ENCODE measurements at regions not wholly inside any gene's neighbourhood (a gene's known extent, or its start where the extent isn't known, plus 50 kb on each side); places are given as distances from the start of the nearest gene placed in this dataset.

DNA sequence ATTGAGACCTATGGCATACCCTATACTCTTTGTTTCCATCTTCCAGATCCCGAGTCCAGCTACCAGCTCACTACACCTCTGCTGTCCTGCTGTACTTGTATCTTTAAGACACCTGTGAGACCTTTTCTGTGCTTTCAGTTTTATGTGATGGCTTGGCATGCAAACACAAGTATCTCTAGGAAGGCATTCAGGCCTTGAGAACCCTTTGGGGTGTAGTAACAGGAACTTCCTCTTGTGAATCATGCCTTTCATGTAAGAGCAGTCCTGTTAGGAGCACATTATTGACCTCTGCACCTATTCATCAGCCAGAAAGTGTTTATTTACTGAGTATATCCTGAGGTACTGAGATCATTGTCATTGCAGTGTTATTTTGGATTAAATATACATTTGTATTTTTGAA lies 87.0 kb upstream of the HTR2A start:
- Mint-ChIP-seq H3K27me3 (no peaks in the 10 kb centered on the region), H3K36me3 (ENCODE audit: low read depth) (no peaks in the 10 kb centered on the region), H3K9me3 (no peaks in the 10 kb centered on the region), H3K4me3 (no peak overlapping the region), H3K4me1 (ENCODE audit: low read depth) (peaks cover 11% of the 10 kb centered on the region), H3K27ac (no peak overlapping the region)
- no peak for DNase-seq
- ATAC-seq = no peak
- POLR2A ChIA-PET = no interaction called here
- CTCF ChIA-PET = interaction anchor here (1.0 kb wide), 1 partner anchor 10 kb away, joined by 3 read pairs; no protein-coding TSS in a partner anchor
- TF ChIP-seq, protein P1, sequence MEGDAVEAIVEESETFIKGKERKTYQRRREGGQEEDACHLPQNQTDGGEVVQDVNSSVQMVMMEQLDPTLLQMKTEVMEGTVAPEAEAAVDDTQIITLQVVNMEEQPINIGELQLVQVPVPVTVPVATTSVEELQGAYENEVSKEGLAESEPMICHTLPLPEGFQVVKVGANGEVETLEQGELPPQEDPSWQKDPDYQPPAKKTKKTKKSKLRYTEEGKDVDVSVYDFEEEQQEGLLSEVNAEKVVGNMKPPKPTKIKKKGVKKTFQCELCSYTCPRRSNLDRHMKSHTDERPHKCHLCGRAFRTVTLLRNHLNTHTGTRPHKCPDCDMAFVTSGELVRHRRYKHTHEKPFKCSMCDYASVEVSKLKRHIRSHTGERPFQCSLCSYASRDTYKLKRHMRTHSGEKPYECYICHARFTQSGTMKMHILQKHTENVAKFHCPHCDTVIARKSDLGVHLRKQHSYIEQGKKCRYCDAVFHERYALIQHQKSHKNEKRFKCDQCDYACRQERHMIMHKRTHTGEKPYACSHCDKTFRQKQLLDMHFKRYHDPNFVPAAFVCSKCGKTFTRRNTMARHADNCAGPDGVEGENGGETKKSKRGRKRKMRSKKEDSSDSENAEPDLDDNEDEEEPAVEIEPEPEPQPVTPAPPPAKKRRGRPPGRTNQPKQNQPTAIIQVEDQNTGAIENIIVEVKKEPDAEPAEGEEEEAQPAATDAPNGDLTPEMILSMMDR (IDR thresholded peaks at IDR 0.05) = no peak
- intact Hi-C loops (cut with micrococcal nuclease) = no loop called here

DNA sequence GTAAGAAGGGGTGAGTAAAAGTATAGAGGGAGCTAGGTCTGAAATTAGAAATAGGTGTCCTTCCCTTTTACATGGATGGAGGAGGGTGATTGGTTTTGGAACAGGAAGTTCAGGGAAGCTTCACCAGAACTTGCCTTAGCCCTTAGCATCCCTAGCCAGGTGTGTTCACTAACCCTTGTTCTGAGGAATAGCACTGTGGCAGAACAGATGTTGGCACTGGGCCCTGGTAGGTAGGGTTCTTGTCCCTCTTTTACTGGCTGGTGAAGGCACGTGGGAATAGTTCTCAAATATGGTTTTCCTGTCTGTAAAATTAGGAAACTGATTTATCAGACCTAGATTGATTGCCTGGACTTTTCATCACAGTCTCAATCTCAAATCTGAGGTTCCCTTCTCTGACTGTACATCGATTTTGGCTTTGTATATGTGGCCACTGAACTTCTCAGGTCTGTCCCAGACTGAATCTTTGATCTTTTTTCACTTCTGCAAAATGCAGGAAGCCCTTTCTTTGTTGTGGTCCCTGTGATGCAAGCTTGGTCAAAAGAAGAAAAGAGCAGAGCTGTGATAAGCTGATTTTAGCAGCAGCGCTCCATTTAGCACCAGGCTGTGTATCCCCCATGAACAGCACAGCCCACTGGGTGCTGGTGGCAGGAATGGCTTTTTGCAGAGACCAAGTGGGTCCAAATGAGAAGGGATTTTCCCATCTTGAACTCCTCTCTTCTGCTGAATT lies 86.2 kb upstream of the HTR2A start:
- intact Hi-C loops (cut with micrococcal nuclease) = no loop called here
- Mint-ChIP-seq H3K4me1 (ENCODE audit: low read depth) (peaks cover 11% of the 10 kb centered on the region), H3K27ac (no peak overlapping the region), H3K9me3 (no peaks in the 10 kb centered on the region), H3K36me3 (ENCODE audit: low read depth) (no peaks in the 10 kb centered on the region), H3K27me3 (no peaks in the 10 kb centered on the region), H3K4me3 (no peak overlapping the region)
- peak; percentile 20 for DNase-seq
- peak; percentile 51 for ATAC-seq
- TF ChIP-seq, protein P1 (IDR thresholded peaks at IDR 0.05) = no peak
- ChIA-PET CTCF (interaction anchor here (1.0 kb wide), 1 partner anchor 9 kb away, joined by 3 read pairs; no protein-coding TSS in a partner anchor), POLR2A (no interaction called here)

DNA sequence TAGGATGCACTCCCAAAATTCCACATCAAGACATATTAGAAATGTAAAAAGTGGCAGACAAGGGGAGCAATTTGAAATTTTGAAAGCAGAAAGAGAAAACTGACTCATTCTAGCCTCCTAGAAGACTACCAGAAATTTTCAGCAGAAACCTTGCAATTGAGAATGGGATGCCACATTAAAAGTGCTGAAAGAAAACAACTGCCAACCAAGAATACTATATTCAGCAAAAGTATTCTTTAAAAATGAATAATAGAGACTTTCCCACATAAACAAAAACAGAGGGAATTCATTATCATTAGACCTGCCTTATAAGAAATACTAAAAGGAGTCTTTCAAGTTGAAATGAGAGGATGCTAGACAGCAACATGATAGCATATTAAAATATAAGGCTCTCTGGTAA lies 78.3 kb upstream of the HTR2A start:
- no peak for DNase-seq
- no peaks in the 10 kb centered on the region for H3K4me1 Mint-ChIP-seq (ENCODE audit: low read depth)
- no peak for ATAC-seq
- intact Hi-C loops (cut with micrococcal nuclease) = no loop called here
- no peak overlapping the region for H3K27ac Mint-ChIP-seq
- peaks cover 3% of the 10 kb centered on the region for H3K27me3 Mint-ChIP-seq
- no peak overlapping the region for H3K4me3 Mint-ChIP-seq
- POLR2A ChIA-PET = no interaction called here
- CTCF ChIA-PET = interaction anchor here (1.2 to 1.5 kb wide), 3 partner anchors 12 to 625 kb away, joined by 3 to 5 read pairs (median 3); no protein-coding TSS in a partner anchor
- TF ChIP-seq, protein P1 (IDR thresholded peaks at IDR 0.05) = no peak
- H3K9me3 Mint-ChIP-seq = peaks cover 17% of the 10 kb centered on the region
- peaks cover 3% of the 10 kb centered on the region for H3K36me3 Mint-ChIP-seq (ENCODE audit: low read depth)

DNA sequence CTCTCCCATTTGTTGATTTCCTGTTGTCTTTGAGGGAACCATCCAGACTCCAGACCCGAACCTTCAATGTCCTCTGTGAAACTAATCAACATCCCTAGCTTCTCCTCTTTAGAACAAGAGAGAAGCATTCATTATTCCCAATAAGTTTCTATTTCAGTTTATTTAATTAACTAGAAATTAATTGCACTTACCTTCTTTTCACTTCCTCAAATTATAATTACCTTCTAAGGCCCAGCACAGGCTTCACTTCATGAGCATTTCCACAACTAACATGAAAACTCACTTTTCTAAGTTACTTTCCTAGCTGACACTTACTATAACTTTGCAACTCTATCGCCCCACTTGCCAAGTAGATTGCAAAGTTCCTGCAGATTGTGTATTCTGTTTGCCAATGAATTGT lies 71.6 kb upstream of the HTR2A start:
- Mint-ChIP-seq H3K4me3 (no peak overlapping the region), H3K4me1 (ENCODE audit: low read depth) (no peaks in the 10 kb centered on the region), H3K27me3 (peaks cover 2% of the 10 kb centered on the region), H3K27ac (no peak overlapping the region), H3K36me3 (ENCODE audit: low read depth) (no peaks in the 10 kb centered on the region), H3K9me3 (no peaks in the 10 kb centered on the region)
- no peak for DNase-seq
- ATAC-seq = no peak
- ChIA-PET POLR2A (no interaction called here), CTCF (no interaction called here)
- intact Hi-C loops (cut with micrococcal nuclease) = no loop called here
- TF ChIP-seq, protein P1 (IDR thresholded peaks at IDR 0.05) = no peak

DNA sequence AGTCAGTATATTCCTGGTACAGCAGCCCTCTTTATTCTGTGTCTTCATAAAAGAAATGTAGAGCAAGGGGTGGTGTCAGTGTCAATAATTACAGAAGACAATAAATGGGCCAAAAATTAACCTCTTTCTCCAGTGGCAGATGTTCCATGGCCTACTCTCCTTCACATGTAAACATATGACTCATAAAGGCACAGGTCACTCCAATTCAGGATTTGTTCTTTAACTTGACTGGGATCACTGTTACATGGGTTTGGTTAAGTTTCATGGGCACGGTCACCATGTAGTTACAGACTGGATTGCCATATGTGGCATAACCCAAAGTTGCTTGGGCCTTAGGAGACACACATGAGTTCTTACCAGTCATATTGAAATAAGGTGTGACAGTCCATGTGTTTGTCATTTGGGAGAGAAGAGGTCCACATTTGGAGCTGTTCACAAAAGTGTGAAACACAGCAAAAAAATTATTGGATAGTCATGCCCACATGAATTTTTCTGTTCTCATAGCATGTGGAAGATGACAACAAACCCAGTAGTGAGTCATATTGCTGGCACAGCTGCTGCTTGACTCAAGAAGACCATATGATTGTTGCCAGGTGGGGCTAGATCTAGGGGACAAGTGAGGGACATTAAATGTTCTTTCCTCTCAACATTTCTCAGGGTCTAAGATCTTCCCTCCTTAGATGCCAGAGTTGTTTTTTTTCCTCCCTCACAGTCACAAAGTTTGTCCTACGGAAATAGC lies 68.1 kb upstream of the HTR2A start:
- H3K27ac Mint-ChIP-seq = no peak overlapping the region
- no peaks in the 10 kb centered on the region for H3K4me1 Mint-ChIP-seq (ENCODE audit: low read depth)
- H3K36me3 Mint-ChIP-seq (ENCODE audit: low read depth) = no peaks in the 10 kb centered on the region
- no peak for DNase-seq
- TF ChIP-seq, protein P1 (IDR thresholded peaks at IDR 0.05) = no peak
- intact Hi-C loops (cut with micrococcal nuclease) = no loop called here
- ATAC-seq = no peak
- no peak overlapping the region for H3K4me3 Mint-ChIP-seq
- H3K9me3 Mint-ChIP-seq = no peaks in the 10 kb centered on the region
- ChIA-PET CTCF (no interaction called here), POLR2A (no interaction called here)
- H3K27me3 Mint-ChIP-seq = peaks cover 3% of the 10 kb centered on the region
